Lung (tissue), 11 donors: ENCODE measurements at regions not wholly inside any gene's neighbourhood (a gene's known extent, or its start where the extent isn't known, plus 50 kb on each side); places are given as distances from the start of the nearest gene placed in this dataset.

Source experiments
- ATAC-seq: fragments of 200-7000 bp; cut with Tn5 transposase; one replicate; pipeline ENCODE4 v1.9.1; 2020; ENCODE audit warnings: moderate number of reproducible peaks; ENCODE audit not compliant: insufficient read depth, low FRiP score
- DNase-seq, 3 donors: peaks; one replicate each; pipeline ENCODE4 v3.0.0-alpha.2; 2013 to 2017
- H3K27ac ChIP-seq, 2 donors: one replicate each; pipeline ENCODE4 v1.5.1; 2013; ENCODE audit warnings: mild to moderate bottlenecking in 2 of 2, moderate library complexity in 2 of 2, control low read depth in 1 of 2, inconsistent platforms in 1 of 2, low read depth in 1 of 2, low read length in 1 of 2
- H3K27me3 ChIP-seq, 3 donors: one replicate each; pipeline ENCODE4 v1.5.1; 2013; ENCODE audit warnings: low read length in 2 of 3; ENCODE audit not compliant: control insufficient read depth in 3 of 3, insufficient read depth in 3 of 3
- H3K36me3 ChIP-seq, 4 donors: one replicate each; pipeline ENCODE4 v1.5.1; 2013; ENCODE audit warnings: low read length in 4 of 4, mild to moderate bottlenecking in 1 of 4, moderate library complexity in 1 of 4; ENCODE audit not compliant: control insufficient read depth in 4 of 4, insufficient read depth in 4 of 4
- H3K4me1 ChIP-seq, 5 donors: one replicate each; pipeline ENCODE4 v1.5.1; 2013; ENCODE audit warnings: low read length in 5 of 5, mild to moderate bottlenecking in 2 of 5, moderate library complexity in 1 of 5; ENCODE audit not compliant: control insufficient read depth in 5 of 5, insufficient read depth in 5 of 5
- H3K4me3 ChIP-seq: one replicate; pipeline ENCODE4 v1.5.1; 2013; ENCODE audit warnings: mild to moderate bottlenecking, control low read depth, moderate library complexity
- H3K9ac ChIP-seq, 2 donors: one replicate each; pipeline ENCODE4 v1.5.1; 2013; ENCODE audit warnings: low read length in 2 of 2, control low read depth in 1 of 2; ENCODE audit not compliant: insufficient read depth in 1 of 2
- H3K9me3 ChIP-seq, 4 donors: one replicate each; pipeline ENCODE4 v1.5.1; 2013; ENCODE audit warnings: low read length in 3 of 4, mild to moderate bottlenecking in 1 of 4, moderate library complexity in 1 of 4; ENCODE audit not compliant: control insufficient read depth in 4 of 4, insufficient read depth in 3 of 4
- CTCF ChIP-seq: IDR thresholded peaks from 2 replicates; pipeline ENCODE4 v1.5.1; 2012; ENCODE audit warnings: mild to moderate bottlenecking; ENCODE audit errors: control extremely low read depth, extremely low read depth
- WGBS, 2 donors: extraction: QIAGEN DNeasy Blood & Tissue Kit; methylation state at CpG; one replicate each; pipeline ENCODE4 v1.1.7; 2013; 5-methylcytosine and 5-hydroxymethylcytosine counted together
- donor health status: control.
- donor health status: control.
- donor health status: Bipolar disorder and iron deficiency.
- donor health status: healthy.
- donor health status: DM: yes; HTN: yes; CAD: no.

GRCh38 chr6:4383910-4384638, 248.7 kb upstream of the ECI2 start:
- whole genome bisulfite sequencing, 2 donors, result 88 to 93% methylated on average over 11 of the region's 11 CpGs
- no peak for ATAC-seq

DNA sequence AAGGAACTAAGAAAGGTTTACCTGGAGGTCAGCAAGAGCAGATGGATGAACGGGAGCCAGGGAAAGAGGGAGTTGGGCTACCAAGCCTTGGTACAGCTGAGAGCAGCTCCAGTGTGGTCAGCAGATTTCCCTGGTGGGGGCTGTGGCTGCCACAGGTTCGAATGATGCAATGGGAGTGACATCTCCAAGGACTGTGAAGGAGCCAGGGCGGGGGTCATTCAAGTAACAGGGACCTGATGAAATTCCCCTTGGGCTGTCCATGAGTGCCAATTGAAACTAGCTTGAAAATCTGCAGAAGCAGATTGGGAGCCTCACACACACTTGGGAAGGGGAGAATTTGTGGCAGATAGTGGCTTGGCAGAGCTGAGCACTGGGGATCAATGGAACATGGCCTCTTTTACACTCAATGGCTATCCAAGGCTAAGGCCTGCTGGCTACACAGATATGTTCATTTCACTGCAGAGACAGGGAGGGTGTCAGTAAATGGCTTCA, 247.0 kb upstream of the ECI2 start:
- Histone ChIP-seq H3K36me3 (no peaks in the 10 kb centered on the region), H3K27me3 (no peaks in the 10 kb centered on the region), H3K4me3 (no peak overlapping the region), H3K27ac (no peak overlapping the region), H3K9me3 (peaks cover 0 to 12% (median 5%) of the 10 kb centered on the region in 4 donors), H3K9ac (no peak overlapping the region), H3K4me1 (peaks cover 0 to 8% (median 0%) of the 10 kb centered on the region in 5 donors)
- TF ChIP-seq CTCF, result no peak
- ATAC-seq (no peak), DNase-seq (no peak)
- 89% methylated on average over 3 of the region's 3 CpGs for WGBS, 2 donors

More at GRCh38 chr6:4383910-4384638, 248.7 kb upstream of the ECI2 start:
- TF ChIP-seq CTCF, result no peak
- H3K9ac ChIP-seq, result no peak overlapping the region
- H3K9me3 ChIP-seq, result peaks cover 0 to 13% (median 5%) of the 10 kb centered on the region in 4 donors
- no peak overlapping the region for H3K4me3 ChIP-seq
- no peaks in the 10 kb centered on the region for H3K27me3 ChIP-seq
- H3K4me1 ChIP-seq, result peaks cover 0 to 8% (median 0%) of the 10 kb centered on the region in 5 donors
- no peaks in the 10 kb centered on the region for H3K36me3 ChIP-seq
- no peak overlapping the region for H3K27ac ChIP-seq
- no peak for DNase-seq

- no peaks in the 10 kb centered on the region for H3K36me3 ChIP-seq
- peaks cover 0 to 8% (median 0%) of the 10 kb centered on the region in 5 donors for H3K4me1 ChIP-seq
- 45 to 66% methylated on average over 4 of the region's 4 CpGs for WGBS, 2 donors
- ATAC-seq (no peak), DNase-seq (peak in 2 of 3 donors; percentile 25 to 57)
- H3K9me3 ChIP-seq, result peaks cover 0 to 12% (median 5%) of the 10 kb centered on the region in 4 donors
- H3K9ac ChIP-seq, result no peak overlapping the region
- no peak for TF ChIP-seq CTCF
- H3K27me3 ChIP-seq, result no peaks in the 10 kb centered on the region
- peak overlapping the region in 1 of 2 donors; percentile 79 for H3K27ac ChIP-seq
- H3K4me3 ChIP-seq, result no peak overlapping the region
Measured at GRCh38 chr6:4381381-4381780, 246.0 kb upstream of the ECI2 start.
